ENCODE measurements at regions not wholly inside any gene's neighbourhood (a gene's known extent, or its start where the extent isn't known, plus 50 kb on each side); places are given as distances from the start of the nearest gene placed in this dataset.

- no peak for TF ChIP-seq POLR2A (IDR thresholded peaks at IDR 0.05; ENCODE audit: low read depth, low read length)
- no peak for TF ChIP-seq TAF1 (IDR thresholded peaks at IDR 0.05; ENCODE audit: borderline replicate concordance, low read depth, low read length)
- TF ChIP-seq POLR2AphosphoS5 (IDR thresholded peaks at IDR 0.05; ENCODE audit: low read depth, low read length): no peak
- DNase-seq (ENCODE audit: insufficient read length) (no peak), FAIRE-seq (no peak)
These were observed 77.0 kb downstream of the ARL4A start for GRCh38 chr7:12764458-12764891.

- no peak for DNase-seq (ENCODE audit: insufficient read length)
- FAIRE-seq: no peak
- no peak for TF ChIP-seq POLR2A (IDR thresholded peaks at IDR 0.05; ENCODE audit: low read depth, low read length)
- TF ChIP-seq TAF1 (IDR thresholded peaks at IDR 0.05; ENCODE audit: borderline replicate concordance, low read depth, low read length): no peak
- TF ChIP-seq POLR2AphosphoS5 (IDR thresholded peaks at IDR 0.05; ENCODE audit: low read depth, low read length): no peak
These were observed 78.1 kb downstream of the ARL4A start for GRCh38 chr7:12765431-12766100.

- TF ChIP-seq TAF1 (IDR thresholded peaks at IDR 0.05; ENCODE audit: borderline replicate concordance, low read depth, low read length): no peak
- no peak for TF ChIP-seq POLR2A (IDR thresholded peaks at IDR 0.05; ENCODE audit: low read depth, low read length)
- no peak for TF ChIP-seq POLR2AphosphoS5 (IDR thresholded peaks at IDR 0.05; ENCODE audit: low read depth, low read length)
- DNase-seq (ENCODE audit: insufficient read length): no peak
- FAIRE-seq: no peak
These were observed 79.0 kb downstream of the ARL4A start for GRCh38 chr7:12766416-12766815.

GRCh38 chr7:12768948-12769347, 81.5 kb downstream of the ARL4A start:
- TF ChIP-seq POLR2A (IDR thresholded peaks at IDR 0.05; ENCODE audit: low read depth, low read length) (no peak), TAF1 (IDR thresholded peaks at IDR 0.05; ENCODE audit: borderline replicate concordance, low read depth, low read length) (no peak), POLR2AphosphoS5 (IDR thresholded peaks at IDR 0.05; ENCODE audit: low read depth, low read length) (no peak)
- FAIRE-seq (no peak), DNase-seq (ENCODE audit: insufficient read length) (no peak)

- FAIRE-seq (no peak), DNase-seq (ENCODE audit: insufficient read length) (no peak)
- no peak for TF ChIP-seq POLR2AphosphoS5 (IDR thresholded peaks at IDR 0.05; ENCODE audit: low read depth, low read length)
- no peak for TF ChIP-seq POLR2A (IDR thresholded peaks at IDR 0.05; ENCODE audit: low read depth, low read length)
- TF ChIP-seq TAF1 (IDR thresholded peaks at IDR 0.05; ENCODE audit: borderline replicate concordance, low read depth, low read length): no peak
These were observed 82.0 kb downstream of the ARL4A start for GRCh38 chr7:12769444-12769843.

GRCh38 chr7:12770227-12770975, 83.0 kb downstream of the ARL4A start:
- no peak for FAIRE-seq

GRCh38 chr7:12771378-12771877, 84.0 kb downstream of the ARL4A start:
- TF ChIP-seq POLR2A (IDR thresholded peaks at IDR 0.05; ENCODE audit: low read depth, low read length): no peak
- TF ChIP-seq TAF1 (IDR thresholded peaks at IDR 0.05; ENCODE audit: borderline replicate concordance, low read depth, low read length): no peak
- no peak for TF ChIP-seq POLR2AphosphoS5 (IDR thresholded peaks at IDR 0.05; ENCODE audit: low read depth, low read length)
- FAIRE-seq (no peak), DNase-seq (ENCODE audit: insufficient read length) (no peak)

More at GRCh38 chr7:12770227-12770975, 83.0 kb downstream of the ARL4A start:
- TF ChIP-seq POLR2A (IDR thresholded peaks at IDR 0.05; ENCODE audit: low read depth, low read length): no peak
- no peak for TF ChIP-seq TAF1 (IDR thresholded peaks at IDR 0.05; ENCODE audit: borderline replicate concordance, low read depth, low read length)
- TF ChIP-seq POLR2AphosphoS5 (IDR thresholded peaks at IDR 0.05; ENCODE audit: low read depth, low read length): no peak
- no peak for DNase-seq (ENCODE audit: insufficient read length)

- no peak for FAIRE-seq
These were observed 85.3 kb downstream of the ARL4A start for GRCh38 chr7:12772768-12773167.

GRCh38 chr7:12777257-12777656, 89.8 kb downstream of the ARL4A start:
- no peak for TF ChIP-seq POLR2AphosphoS5 (IDR thresholded peaks at IDR 0.05; ENCODE audit: low read depth, low read length)
- no peak for TF ChIP-seq POLR2A (IDR thresholded peaks at IDR 0.05; ENCODE audit: low read depth, low read length)
- TF ChIP-seq TAF1 (IDR thresholded peaks at IDR 0.05; ENCODE audit: borderline replicate concordance, low read depth, low read length): no peak
- FAIRE-seq: no peak
- no peak for DNase-seq (ENCODE audit: insufficient read length)

More at GRCh38 chr7:12772768-12773167, 85.3 kb downstream of the ARL4A start:
- TF ChIP-seq POLR2AphosphoS5 (IDR thresholded peaks at IDR 0.05; ENCODE audit: low read depth, low read length) (no peak), POLR2A (IDR thresholded peaks at IDR 0.05; ENCODE audit: low read depth, low read length) (no peak), TAF1 (IDR thresholded peaks at IDR 0.05; ENCODE audit: borderline replicate concordance, low read depth, low read length) (no peak)
- no peak for DNase-seq (ENCODE audit: insufficient read length)

- TF ChIP-seq TAF1 (IDR thresholded peaks at IDR 0.05; ENCODE audit: borderline replicate concordance, low read depth, low read length): no peak
- TF ChIP-seq POLR2AphosphoS5 (IDR thresholded peaks at IDR 0.05; ENCODE audit: low read depth, low read length): no peak
- no peak for TF ChIP-seq POLR2A (IDR thresholded peaks at IDR 0.05; ENCODE audit: low read depth, low read length)
- DNase-seq (ENCODE audit: insufficient read length) (no peak), FAIRE-seq (no peak)
These were observed 92.5 kb downstream of the ARL4A start for GRCh38 chr7:12779947-12780346.

GRCh38 chr7:12783421-12784095, 96.1 kb downstream of the ARL4A start:
- TF ChIP-seq POLR2A (IDR thresholded peaks at IDR 0.05; ENCODE audit: low read depth, low read length) (no peak), POLR2AphosphoS5 (IDR thresholded peaks at IDR 0.05; ENCODE audit: low read depth, low read length) (no peak), TAF1 (IDR thresholded peaks at IDR 0.05; ENCODE audit: borderline replicate concordance, low read depth, low read length) (no peak)
- FAIRE-seq (no peak), DNase-seq (ENCODE audit: insufficient read length) (no peak)

All from GM12892 (cell line).